HT1080 (cell line): ENCODE measurements at regions not wholly inside any gene's neighbourhood (a gene's known extent, or its start where the extent isn't known, plus 50 kb on each side); places are given as distances from the start of the nearest gene placed in this dataset.

ENCODE experiments used
- DNase-seq: peaks from one replicate; pipeline ENCODE4 v3.0.0-alpha.2; 2015; ENCODE audit warnings: low read depth

DNA sequence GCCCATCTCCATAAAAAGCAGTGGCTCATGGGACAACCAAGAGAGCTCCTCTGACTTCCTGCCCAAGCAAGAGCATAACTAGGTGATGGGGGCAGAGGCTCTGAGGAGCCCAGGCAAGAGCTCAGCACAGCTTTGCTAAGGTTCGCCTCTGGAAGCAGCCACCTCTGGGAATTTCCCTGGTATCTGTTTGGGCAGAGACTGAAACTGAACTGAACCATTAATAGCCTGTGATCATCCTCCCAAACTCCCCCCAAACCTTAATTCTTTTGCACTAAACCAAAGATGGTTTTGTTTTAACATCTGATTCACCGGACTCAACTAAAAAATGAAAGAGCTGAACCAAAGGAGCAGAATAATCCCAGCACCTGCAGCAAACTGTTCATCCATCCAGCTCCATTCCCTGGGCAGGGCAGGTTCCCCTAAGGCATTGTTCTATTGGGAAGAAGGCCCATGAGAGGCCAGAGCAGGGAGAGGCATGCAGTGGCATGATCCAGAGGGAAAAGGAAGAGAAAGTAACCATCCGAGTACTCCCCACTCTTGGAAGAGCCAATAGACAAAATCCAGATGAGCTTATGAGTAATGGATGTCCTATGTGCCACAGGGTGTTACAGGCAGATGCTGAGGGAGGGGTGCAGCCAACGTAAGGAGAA is 77.8 kb upstream of the KAZN start:
- no peak for DNase-seq

DNA sequence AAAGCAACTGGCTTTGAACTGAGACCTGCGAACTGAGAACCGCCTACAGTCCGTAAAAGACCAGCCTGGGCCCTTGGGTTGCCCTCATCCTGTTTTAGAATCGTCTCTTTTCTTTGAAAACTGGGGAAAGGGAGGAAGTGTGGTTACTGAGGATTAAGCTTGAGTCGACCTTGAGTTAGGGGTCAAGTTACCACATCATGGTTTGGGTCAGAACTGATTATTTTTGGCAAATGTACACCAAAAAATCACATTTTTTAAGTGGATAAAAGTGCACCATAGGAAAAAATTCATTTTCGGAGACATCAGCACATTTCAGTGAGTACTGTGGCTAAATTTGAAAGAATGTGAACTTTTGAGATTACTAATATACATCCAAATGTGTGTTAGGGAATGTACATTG is 76.9 kb upstream of the KAZN start:
- DNase-seq: no peak

DNA sequence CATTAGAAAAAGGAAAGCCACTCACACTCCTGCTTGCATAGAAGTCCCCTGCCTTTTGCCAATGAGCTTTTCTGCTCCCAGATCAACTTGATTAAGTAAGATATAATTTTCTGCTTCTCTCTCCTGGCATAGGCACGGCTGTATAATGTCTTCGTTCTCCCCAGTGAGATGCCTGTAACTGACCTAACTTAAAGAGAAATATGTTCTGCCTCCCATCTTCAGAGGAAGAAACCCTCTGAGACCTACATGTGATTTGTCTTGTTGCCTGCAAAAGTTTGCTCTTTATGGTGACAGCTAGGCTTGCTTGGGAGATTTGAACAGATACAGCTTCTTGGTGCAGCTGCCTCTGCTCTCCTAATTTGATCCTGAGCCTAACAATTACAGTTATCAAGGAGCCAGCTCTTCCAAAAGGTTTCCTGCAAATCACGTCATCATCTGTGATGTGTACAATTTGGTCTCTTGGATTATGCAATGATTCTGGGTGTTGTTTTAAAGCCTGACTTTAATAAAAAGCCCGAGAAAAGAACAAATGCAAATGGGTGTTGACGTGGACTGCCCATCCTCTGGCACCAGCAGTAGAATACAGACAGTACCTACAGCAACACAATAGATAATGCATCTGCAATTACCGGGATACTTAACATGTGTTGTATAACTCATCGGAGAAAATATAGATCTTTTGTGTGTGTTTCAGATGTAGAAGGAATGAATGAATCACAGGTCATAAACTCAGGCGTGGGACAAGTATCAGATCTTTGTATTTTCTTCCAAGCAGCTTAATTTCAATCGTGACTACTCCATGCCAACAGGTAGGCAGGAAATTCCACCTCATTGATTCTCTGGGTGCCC is 76.2 kb upstream of the KAZN start:
- peak; percentile 13 for DNase-seq

DNA sequence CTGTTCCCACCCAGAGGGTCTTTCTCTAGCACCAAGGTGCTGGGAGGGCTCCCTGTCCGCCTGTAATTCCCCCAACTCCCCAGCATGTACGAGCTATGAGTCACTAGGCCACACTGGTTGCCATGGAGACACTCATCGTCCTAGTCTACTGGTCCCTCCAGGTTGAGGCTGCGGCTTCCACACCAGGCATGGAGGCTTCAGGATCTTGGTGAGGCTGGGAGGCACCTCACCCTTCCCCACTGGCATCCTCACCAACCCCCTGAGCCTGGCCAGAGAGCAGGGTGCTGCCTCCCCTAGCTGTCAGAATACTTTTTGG is 75.6 kb upstream of the KAZN start:
- peak; percentile 65 for DNase-seq

DNA sequence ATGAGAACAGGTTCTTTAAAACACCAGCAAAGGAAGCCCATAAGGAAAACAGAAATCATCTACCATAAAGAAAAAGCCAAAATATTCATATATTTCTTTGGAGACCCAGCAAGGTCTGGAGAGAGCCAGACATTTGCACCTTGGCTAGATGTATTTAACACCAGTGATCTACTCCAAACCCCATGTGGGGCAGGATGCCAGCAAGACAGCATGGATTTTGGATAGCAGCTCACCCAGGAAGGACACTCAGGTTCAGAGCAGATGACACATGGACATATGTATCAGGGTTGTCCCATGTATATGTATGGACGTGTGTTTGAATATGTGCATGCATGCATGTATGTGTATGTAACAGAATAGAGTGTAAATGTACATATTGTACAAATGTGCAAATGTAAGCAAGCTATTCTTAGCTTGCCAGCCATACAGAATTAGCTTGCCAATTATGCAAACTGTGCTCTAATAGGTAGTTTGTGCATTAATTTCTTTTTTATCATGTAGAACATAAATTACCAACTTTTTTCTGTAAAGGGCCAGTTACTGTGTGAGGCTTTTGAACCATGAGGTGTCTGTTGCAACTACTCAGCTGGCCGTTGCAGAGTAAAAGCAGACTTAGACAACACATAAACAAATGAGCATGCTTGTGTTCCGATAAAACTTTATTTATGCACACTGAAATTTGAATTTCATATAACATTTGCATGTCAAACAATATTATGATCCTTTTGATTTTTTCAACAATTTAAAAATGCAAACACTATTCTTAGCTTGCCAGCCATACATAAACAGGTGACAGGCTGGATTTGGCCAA is 73.5 kb upstream of the KAZN start:
- no peak for DNase-seq

DNA sequence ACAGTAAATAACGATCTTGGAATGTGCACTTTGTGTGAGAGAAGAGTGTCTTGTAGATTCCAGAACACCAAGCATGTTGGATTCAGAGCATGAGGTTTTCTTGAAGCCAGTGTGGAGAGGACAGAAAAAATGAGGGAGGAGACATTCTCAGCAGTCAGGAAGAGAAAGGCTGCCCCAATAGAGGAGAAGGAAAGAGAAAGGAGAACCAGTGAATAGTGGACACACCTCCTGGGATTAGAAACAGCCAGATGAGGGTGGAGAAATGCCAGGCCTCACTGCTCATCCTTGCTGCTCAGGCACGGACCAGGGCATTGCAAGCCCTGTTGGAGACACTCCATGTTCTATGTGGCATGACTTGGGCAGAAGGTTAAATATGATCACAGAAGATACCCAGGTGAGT is 69.0 kb upstream of the KAZN start:
- no peak for DNase-seq

DNA sequence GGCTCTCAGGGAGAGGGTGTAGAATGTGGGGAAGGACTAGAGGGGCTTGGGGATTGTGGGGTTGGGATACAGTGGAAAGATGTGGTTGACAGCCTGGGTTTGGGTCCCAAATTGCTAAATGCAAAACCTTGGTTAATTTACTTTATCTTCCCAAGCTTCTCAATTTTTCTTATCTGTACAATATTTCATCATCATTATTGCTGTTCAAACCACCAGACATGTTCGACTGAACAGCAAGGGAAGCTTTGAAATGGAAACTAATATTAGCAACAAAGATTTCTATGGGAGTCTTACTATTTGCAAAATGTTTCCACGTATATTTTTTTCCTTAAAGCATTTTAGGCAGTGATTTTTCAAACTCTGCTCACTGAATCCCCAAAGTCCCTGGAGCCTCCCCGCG is 67.0 kb upstream of the KAZN start:
- DNase-seq: no peak

DNA sequence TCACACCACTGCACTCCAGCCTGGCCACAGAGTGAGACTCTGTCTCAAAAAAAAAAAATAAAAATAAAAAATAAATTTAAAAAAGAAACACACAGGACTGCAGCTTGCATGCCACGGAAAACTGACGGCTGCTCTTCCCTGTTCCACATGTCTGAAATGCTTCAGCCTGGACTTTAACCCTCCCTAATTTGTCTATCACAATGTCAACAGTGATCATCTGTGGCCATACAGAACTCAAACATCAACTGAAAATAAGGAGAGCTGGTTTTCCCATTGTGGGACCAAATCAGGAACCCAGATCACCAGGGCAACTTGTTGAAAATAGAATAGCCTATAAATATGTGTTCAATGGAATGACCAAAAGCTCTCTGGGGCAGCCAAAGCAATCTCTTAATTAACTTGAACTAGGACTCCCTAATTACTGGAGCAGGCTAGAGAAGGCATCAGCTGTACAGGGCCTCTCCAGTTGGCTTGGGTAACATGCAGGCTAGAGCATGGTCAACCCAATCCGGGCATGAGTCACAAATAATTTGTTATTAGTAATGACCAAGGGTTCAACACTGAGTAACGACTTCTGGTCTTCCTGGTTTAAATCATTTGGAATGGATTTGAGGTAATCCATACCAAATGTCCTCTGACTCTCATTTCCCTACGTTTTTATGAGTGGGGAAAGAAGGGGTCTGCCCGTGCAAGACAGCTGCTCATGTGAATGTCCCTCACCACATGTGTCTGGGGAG is 62.7 kb upstream of the KAZN start:
- DNase-seq: no peak

DNA sequence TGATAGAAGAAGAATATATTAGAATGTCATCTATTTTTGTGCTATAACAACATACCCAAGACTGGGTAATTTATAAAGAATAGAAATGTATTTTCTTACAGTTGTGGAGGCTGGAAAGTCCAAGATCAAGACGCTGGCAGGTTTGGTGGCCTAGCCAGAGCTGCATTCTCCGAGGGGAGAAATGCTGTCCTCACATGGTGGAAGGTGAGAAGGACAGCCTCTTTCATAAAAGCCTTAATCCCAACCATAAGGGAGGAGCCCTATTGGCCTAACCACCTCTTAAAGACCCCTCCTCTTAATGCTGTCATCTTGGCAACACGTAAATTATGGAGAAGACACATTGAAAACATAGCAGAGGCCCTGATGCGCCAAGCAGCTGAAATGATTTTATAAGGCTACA is 60.1 kb upstream of the KAZN start:
- no peak for DNase-seq

DNA sequence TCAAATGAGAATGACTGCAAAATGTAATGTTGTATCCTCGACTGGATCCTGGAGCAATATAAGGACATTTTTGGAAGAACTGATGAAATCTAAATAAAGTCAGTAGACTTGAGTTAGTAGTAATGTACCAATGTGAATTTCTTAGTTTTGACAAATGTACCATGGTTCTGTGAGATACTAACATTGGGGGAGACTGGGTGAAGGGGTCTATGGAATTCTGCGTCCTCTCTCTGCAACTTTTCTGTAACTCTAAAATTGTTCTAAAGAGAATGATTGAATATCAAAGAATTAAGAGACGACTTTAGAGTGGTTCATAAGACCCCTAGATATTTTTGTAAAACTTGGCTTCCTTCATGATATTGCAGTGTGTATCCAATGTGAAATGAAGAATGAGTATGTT is 59.2 kb upstream of the KAZN start:
- no peak for DNase-seq

DNA sequence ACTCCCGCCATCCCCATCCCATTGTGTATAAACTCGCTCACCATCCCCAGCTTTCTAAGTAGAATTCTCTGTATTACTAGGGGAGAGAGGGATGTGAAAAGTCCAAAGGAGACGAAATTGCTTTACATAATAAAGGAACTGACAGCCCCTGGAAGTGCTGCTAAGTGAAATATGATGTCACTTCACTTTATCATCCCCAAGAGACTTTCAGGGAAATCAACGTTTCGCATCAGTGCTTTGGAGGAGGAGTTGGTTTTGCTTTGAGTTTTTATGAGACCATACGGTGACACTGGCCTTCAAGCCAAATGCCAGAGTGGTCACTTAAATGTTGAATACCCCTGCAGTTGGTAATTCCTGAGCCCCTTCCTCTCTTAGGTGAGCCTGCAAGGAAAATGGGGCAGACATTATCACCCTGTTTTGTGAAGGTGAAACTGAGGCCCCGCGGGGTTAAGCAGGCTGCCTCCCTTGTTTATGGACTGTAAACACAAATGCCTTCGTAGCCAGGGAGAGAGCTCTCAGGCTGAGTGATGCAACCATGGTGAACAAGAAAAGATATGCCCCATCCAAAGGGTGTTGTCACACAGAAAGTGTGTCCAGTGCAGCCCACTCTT is 58.4 kb upstream of the KAZN start:
- DNase-seq: no peak

DNA sequence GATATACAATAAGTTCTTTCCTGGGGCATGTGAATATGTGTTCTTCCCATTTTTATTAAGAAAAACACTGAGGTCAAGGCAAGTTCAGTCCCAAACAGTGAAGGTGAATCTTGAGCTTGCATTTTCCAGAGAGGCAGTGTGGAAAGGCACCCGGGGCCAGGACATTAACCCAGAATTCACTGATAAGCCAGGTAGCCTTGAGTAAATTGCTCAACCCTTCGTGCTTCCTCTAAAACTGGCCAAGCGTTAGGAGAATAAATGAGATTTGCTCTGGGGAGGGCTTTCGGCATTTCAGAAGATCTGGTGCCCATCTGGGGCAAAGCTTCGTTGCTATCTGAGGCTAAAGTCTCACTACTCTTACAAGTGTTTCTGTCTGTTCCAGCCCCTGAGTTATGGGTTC is 57.1 kb upstream of the KAZN start:
- DNase-seq: no peak

DNA sequence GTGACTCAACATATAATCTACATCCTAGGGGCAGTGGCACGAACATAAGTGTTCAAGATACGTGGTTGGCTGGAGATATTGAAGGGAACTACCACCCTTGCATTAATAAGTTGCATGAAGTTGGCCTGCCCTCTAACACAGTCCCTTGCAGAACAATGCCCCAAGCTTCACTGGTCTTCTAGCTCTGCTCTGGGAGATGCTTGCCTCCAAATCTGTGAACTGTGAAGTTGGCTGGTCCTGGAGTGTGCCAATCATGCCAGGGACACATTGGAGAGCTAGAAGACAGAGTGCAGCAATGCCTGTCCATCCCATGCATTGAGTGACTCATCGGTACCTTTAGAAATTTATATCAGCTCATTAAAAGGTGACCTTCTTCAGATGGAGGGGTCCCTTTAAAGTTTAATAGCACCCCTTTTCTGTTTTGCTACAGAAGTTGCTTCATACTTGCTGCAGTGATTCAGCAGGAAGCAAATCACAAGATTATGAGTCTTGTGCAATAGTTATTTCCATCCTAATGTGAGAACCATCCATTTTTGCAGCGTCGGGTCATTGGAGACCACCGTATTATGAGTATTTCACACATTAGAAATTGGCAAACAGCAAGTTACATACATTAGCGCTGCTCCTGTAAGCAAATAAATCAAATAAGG is 55.2 kb upstream of the KAZN start:
- DNase-seq: no peak

DNA sequence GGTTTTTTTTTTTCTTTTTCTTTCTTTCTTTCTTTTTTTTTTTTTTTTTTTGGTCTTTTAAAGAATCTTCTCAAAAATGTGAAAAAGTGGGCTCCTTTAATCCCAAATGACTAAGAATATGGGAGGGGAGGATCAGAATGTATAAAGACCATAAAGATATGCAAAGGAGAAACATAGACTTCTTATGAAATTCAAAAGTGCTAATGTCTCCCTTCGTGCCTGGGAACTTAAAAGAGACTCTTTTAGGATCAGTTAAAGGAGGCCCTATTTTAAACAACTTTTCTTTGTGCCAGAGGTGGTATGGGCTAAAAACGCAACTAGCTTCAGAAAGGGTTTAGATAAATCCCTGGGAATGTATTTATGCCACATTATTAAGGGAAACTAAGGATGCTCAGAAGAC is 54.2 kb upstream of the KAZN start:
- no peak for DNase-seq

DNA sequence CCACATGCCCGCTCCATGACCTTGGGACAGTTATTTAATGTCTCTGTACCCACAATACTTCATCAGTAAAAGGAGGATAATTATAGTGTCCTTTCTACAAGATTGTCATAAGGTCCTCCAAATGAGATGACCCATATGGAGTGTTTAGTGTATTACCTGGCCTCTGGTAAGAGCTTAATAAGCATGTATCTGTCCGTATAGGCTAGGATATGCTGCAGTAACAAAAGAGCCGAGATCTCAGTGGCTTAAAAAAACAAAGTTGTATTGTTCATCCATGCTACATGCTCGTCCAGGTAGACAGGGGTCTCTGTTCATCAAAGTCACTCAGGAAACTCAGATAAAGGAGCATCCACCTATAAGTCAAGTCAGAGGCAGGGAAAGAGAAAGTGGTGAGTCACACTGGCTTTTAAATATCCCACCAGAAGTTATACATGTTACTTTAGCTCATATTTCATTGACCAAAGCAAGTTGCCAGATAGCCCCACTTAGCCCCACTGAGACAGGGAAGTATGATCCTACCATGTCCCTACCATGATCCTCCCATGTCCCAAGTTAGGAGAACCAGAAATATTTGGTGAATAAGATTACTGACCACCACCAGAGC is 53.0 kb upstream of the KAZN start:
- no peak for DNase-seq

DNA sequence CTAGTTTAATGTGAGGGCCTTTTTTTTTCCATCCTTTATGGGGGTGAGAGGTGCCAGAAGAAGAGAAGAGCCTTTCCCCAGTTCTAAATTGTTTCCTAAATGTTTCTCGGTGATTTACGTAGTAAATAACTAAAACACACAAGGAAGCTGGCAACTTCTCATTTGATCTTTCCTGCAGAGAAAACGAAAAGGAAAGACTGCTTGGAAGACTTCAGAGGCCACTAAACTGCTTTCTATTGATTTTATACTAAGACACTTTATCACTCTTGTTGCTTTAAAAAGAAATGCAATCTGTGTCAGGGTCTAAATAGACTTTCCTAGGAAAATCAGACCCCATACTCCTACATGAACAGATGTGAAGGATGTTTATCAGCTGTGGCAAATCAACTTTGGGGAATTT is 52.1 kb upstream of the KAZN start:
- DNase-seq: no peak
